IPS DF 19.7 (cell line): ENCODE measurements at regions not wholly inside any gene's neighbourhood (a gene's known extent, or its start where the extent isn't known, plus 50 kb on each side); places are given as distances from the start of the nearest gene placed in this dataset.

Experiments
- DNase-seq: peaks from one replicate; pipeline ENCODE4 v3.0.0-alpha.2; 2013; ENCODE audit warnings: low read depth, low spot score

GRCh38 chr1:91575909-91576519, 75.4 kb downstream of the CDC7 start:
- no peak for DNase-seq

GRCh38 chr1:91578320-91579109, 77.9 kb downstream of the CDC7 start:
- DNase-seq = no peak

GRCh38 chr1:91579658-91580228, 79.1 kb downstream of the CDC7 start:
- DNase-seq = no peak

DNA sequence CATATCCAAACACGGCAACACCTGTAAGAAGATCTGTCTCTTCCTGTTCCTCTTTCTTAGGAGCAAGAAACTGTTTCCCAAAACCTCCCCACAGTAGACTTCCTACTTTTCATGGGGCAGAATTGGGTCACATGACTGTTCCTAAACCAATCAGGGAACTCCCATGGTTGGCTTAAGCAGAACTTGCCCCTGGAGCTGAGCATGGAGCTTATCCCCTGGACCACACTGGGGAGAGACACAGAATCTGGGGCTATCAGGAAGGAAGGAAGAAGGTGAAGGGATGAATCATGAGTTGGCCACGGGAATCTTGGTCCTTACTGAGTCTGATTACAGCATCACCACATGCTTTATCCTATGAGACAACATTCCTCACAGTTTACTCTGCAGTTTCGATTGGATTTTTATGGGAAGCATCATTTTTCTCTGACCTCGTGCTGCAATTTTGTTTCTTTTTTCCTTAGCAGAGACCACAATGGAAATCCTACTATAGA, 81.8 kb downstream of the CDC7 start:
- no peak for DNase-seq

DNA sequence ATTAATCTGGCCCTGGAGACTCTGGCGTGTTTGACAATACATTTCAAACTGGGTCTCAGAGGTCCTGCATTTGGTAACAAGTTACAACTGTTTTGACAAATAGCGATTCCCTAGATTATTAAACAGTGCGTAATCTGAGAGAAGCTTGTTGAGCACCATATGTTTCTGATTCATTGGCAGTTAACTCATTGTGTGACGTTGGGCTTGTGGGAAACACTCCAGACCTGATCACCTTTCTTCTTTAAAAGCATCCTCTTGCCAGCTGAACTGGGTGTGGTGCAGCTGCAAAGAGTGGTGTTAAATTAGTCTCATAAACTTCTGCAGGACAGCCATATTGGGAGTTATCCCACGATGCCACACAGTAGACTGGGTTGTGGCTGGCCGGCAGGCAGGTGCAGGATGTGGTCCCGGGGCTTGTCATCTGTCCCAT, 82.7 kb downstream of the CDC7 start:
- DNase-seq = no peak

DNA sequence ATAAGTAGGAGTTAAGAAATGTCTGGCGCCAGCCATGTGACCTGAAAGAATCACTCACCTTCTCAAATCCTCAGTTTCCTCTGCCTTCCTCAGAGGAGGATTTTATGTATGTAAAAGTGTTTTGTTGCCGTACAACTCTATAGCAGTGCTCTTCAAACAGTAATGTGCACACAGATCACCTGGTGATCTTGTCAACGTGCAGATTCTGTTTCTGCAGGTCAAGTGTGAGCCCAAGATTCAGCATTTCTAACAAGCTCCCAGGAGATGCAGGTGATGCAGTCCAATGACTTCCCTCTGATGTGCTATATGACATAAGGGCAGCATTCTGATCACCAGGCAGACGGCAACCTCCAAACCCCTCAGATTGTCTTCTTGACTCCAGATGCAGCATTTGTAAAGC, 83.7 kb downstream of the CDC7 start:
- DNase-seq = no peak

GRCh38 chr1:91584878-91585277, 84.2 kb downstream of the CDC7 start:
- DNase-seq = no peak

GRCh38 chr1:91585502-91585901, 84.9 kb downstream of the CDC7 start:
- no peak for DNase-seq

DNA sequence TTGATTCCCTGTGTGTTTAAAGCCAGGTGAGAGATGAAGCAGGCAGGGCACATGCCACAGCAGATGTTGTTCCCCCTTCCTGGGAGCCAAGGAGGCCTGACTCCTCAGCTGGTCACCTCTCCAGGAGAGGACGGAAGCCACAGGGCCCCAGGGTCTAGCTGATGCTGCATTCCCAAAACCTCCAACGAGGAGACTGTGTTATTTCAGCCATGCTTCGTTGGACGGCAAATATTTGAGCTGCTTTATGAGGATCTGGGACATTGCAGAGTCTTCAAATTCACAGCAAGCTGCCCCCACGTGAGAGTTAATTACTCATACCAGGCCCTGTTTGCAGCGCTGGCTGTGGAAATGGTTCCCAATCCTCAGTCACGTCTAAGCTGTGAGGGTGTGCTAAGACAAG, 85.3 kb downstream of the CDC7 start:
- DNase-seq = no peak

DNA sequence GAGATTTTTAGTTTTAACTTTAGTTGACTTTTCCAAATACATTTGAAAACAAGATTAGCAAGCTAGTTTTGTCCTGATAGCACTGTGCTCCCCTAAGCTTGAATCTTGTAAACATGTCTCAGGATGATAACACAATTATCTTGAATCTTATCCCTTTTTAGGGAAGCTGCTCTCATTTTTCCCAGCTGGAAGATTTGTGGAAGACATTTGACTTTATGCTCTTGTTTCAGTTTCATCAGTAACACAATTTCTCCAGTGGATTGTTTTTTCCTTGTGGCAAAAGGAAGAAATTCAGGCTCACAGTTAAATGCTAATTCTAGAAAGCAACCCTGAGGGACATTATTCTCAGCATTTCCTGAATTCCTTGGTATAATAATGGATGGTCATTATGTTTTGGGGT, 88.8 kb downstream of the CDC7 start:
- DNase-seq = no peak

GRCh38 chr1:91591175-91591974, 90.7 kb downstream of the CDC7 start:
- DNase-seq = no peak

GRCh38 chr1:91592716-91593477, 92.2 kb downstream of the CDC7 start:
- no peak for DNase-seq

DNA sequence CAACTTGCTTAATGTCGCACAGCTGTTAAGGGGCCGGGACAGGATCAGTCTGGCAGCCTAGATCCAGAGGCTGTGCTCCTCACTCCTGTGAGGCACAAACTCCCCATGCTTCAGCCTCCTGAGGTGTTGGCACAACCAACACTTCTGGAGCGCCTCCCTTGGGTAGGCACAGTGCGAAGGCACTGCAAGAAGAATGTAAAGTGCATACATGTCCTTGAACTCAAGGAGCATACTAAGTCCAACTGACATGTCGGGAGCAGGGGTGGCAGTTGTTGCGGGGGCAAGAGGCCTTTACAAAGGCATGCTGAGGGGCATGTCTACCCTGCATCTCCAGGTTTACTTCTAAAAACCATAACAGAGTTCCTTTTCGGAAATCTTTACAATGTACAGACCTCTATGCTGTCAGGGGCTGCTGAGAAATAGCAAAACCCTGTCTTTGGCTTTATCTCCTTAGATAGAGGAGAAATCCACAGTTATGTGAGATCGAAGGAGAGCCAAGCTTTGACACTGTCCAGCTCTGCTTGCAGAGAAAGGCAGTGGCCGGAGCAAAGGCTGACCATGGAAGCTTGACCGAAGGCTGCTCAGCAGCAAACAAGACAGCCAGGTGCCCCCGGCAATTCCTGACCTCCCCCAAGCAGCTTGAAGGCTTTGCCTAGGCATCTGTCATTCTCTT, 93.9 kb downstream of the CDC7 start:
- DNase-seq = no peak

- DNase-seq = no peak
These were observed 95.8 kb downstream of the CDC7 start for GRCh38 chr1:91596474-91596873.

- no peak for DNase-seq
These were observed 96.6 kb downstream of the CDC7 start for GRCh38 chr1:91597215-91597614.

GRCh38 chr1:91600431-91601337, 100.0 kb downstream of the CDC7 start:
- no peak for DNase-seq

DNA sequence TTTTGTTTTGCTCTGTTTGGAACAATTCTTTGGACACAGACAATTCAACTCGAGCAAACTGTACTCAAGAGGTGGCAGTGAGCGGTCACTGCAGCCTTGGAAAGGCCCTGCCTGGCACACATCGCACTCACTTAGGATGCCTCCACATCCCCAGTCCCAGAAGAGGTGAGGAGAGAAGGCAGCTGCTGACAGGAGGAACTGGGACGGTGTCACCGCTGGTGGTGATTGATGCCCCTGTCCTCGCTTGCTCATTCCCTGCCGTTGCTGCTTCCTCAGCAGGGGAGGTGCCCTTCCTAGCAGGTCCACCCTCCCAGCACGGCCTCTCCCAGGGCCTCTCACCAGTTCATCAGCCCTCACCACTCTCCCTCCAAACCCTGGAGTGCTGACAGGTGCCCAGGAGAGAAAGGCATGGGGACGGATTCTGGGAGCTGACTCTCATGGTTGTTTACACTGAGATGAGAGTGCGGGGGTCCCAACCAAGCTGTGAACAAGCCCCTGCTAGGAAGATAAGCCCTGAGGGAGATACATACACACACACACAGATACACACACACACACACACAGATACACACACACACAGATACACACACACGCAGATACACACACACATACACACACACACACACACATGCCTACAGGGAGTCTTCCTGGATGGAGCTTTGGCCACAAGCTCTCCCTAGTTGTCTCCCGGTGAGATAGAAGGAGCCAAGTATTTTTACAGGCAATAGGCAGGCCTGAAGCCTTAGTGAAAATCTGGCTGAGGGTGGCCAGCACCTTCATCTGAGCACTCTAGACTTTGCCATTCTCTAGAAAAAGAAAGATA, 101.1 kb downstream of the CDC7 start:
- no peak for DNase-seq

DNA sequence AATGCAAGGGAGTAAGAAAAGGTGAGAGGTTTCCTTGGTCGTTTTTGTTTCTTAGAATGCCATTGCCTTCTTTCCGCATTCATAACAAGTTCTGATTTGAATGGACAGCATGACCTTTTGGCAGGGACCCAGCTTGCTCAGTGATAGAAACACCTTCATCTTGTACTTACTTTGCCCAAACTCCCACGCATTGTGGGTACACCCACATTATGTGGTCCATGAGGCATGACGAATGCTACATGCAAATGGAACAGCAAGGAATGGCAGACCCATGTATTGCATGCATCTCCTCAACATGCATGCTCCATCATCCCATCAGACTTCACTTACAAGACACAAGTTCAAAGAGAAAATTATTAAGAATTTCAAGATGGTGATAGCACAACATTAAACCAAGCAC, 102.8 kb downstream of the CDC7 start:
- DNase-seq = no peak

DNA sequence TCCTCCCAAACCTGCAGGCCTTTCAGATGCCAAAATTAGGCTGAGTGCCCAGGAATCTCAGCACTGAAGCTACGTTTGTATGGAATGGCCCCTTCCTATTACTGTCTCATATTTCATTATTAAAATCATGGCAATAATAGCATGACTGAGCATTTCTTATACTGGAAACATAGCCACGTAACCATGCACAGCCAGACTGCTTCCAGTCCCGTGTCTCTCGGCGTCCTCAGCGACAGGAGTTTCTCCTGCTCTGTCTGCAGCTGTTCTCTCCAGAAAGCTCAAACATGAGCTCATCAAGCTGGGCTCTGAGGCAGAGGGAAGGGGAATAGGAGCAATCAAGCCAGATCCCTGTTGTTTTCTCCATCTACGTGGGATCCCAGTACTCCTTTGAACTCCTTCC, 104.0 kb downstream of the CDC7 start:
- no peak for DNase-seq
